GM21529 (cell line): ENCODE measurements at regions not wholly inside any gene's neighbourhood (a gene's known extent, or its start where the extent isn't known, plus 50 kb on each side); places are given as distances from the start of the nearest gene placed in this dataset.

Experiments
- ATAC-seq: cut with Tn5 transposase; IDR thresholded peaks from one replicate; pipeline ENCODE4 v1.9.1; 2021; ENCODE audit not compliant: unreplicated experiment

DNA sequence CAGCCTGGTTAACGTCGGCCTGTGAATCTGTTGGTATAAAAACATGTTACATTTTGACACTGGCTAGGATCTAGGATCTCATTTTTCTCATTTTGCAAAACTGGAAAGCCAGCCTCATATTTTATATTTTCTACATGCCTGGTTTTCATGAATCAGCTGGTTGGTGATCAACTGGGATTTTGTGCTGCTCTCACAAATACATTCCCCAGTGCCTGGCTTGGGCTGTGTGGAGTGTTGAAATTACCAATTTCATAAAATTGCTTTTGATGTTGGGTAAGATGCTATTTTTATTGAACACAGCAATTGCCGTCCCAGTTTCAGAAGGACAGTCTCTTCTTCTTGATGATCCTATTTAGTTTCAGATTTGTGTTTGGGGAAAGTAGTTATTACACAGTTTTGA lies 604.3 kb downstream of the TAFA4 start:
- ATAC-seq = no peak

DNA sequence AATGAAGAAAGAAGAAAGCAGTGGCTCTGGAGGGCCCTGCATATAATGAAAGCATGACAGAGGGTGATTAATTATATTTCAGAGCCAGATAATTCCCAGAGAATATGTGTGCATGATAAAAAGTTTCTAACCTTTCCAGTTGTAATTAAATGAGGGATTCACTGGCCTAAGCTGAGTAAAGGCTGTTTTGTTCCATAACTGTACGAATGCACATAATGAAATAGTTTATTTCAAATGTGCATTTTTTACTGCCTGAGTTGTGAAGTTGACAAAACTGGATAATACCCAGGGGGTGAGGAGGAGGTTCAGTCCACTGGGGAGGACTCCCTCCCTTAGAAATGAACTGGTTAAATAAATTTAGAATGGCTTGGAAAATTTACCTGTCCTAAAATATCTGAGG lies 616.4 kb downstream of the TAFA4 start:
- ATAC-seq = no peak

DNA sequence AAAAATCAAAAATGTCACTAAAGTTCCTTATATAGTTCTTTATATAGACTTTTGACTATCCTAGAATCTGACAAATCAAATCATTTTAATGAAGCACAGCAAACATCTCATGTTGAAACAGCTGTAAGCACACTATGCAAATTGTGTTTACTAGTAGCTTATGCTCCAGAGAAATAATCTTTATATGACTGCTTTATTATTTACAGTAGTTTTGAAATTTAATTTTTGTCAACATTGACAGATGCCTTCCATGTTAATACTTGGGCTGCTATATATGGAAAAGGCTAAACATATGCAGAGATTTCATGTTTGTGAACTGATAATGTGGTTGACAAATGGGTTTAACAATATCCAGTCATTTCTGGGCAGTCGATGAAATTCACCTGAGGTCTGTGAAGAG lies 616.8 kb downstream of the TAFA4 start:
- no peak for ATAC-seq

DNA sequence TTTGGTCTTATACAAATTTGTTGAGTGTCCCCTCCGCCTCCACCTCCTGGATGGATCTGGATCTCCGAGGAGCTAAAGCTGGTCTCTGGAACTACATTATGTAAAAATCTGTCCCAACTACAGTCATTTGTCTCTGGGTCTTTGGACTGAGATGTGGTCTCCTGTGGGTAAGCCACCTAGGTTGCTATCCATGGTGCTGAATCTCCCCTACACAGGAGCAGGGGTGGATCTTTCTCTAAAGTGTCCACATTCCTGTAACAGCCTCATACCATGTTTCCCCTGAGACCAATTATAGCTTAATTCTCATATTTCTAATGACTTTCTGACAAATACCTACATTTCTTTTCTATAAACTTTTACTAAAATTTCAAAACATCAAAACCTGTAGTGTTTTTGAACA lies 625.8 kb downstream of the TAFA4 start:
- ATAC-seq = no peak

DNA sequence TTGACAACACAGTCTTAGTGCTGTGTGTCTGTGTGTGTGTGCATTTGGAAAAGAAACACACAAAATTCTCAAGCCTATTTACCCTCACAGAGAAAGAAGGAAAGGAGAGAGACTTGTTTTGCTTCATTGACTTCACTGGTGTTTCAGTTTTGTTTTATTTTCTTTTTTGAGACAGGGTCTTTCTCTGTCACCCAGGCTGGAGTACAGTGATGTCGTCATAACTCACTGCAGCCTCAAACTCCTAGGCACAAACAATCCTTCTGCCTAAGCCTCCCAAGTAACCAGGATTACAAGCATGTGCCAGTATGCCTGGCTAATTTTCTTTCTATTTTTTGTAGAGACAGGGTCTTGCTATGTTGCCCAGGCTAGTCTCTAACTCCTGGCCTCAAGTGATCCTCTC lies 636.9 kb downstream of the TAFA4 start:
- ATAC-seq = no peak

DNA sequence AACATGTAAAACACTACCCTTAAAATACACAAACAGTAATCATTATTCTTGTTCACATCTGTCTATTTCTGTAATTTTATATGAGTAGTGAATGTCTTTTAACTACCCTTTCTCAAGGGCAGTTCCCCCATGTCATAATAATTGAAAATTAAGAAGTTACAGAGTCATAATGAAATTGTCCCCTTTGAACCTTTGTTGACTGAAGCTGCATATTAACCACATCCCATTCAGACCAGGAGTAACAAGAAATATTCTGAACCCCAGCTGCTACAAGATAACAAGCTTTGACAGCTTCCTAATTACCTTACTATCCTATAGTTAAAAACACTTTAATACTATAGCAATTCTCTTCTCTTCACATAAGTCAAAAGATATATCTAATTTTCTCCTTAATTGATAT lies 635.9 kb upstream of the SUCLG2 start:
- ATAC-seq = no peak

DNA sequence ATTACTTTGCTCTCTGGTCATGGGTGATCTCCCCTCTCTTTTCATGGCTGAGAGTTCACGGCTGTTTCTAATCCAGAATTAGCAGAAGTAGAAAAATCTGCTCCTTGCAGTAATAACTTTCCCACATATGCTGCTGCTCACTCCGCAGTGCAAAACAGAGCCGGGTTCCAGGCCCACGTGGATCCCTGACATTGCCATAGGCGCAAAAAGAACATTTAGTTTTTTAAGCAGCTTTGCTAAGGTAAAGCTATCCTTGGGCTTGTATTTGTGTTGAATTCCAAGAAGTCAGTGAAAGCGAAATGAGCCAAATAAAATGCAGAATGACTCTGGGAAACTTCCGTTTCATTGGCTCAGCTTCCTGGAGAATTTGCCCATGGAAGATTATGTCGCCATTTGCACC lies 633.7 kb upstream of the SUCLG2 start:
- no peak for ATAC-seq

DNA sequence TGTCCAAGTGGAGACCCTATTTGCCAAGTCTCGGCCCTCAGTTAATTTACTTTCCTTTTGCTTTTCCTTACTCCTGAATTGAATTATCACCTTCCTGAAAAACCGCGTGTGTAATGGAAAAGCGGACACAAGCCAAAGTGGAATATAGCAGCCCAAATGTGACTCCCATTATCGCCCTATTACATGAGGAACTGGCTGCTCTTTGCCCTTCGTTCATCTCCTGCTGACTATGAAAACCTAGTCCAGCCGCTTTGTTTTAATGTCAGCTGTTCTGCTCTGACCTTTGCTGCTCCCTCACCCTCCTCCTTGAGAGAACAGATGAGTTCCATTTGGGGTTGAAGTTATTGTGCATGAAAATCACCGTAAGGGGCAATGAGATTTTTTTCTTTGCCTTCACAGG lies 632.7 kb upstream of the SUCLG2 start:
- ATAC-seq = no peak

DNA sequence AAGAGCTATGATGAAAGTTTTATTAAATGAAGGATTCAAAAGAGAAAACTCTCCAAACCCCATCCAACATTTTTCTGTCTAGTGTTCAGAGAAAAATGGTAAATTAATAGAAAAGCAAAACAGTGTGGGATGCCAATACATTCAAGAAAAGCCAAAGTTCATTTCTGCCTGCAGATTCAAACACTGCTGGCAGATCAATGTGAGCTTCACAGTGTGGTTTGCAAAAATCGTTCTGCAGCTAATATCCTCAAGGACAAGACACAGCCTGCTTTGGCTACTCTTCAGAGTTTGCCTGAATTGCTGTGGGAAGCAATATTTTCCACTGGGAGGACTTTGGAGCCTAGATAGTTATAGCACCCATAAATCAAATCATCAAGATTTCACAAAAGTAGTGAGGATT lies 619.9 kb upstream of the SUCLG2 start:
- no peak for ATAC-seq

DNA sequence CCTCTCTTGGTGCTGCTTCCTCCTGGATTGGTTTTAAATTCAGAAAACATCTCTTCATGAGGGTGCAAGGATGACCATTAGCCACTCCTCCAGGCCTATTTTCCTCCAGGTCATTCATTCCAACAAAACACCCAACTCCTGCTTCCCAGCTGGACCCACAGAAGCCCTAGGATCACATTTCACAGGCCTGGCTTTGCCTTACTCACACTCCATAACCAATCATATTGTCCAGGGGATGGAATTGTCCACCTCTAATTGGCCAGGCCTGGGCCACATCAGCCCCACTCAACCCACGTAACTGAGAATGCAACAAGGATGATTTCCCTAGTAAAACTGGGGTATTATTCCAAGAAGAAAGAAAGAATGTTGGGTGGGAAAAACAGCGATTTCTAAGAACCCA lies 616.7 kb upstream of the SUCLG2 start:
- ATAC-seq = no peak

DNA sequence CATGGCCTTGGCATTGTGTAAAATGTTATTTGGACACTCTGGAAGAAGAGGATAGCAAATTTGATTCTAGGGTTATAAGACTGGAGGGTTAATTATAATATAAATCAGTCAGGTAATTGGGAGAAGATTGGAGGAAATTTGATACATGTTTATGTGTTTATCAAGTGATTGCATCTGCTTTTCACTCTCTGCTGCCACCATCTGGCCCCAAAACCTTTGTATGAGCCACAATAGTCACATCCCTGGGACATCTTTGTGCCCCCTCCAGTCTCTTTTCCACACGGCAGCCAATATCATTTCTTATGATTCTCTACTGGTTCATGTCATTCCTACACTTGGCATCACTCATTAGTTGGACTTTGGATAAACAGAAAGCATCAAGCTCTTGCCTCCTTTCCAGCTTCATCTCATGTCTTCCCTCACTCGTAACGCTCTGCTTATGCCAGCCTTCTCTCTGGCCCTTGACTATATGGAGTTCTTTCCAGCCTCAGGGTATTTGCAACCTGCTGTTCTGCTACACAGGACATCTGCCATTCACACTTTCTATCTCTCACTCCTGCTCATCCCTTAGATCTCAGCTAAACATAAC lies 602.3 kb upstream of the SUCLG2 start:
- ATAC-seq = no peak

DNA sequence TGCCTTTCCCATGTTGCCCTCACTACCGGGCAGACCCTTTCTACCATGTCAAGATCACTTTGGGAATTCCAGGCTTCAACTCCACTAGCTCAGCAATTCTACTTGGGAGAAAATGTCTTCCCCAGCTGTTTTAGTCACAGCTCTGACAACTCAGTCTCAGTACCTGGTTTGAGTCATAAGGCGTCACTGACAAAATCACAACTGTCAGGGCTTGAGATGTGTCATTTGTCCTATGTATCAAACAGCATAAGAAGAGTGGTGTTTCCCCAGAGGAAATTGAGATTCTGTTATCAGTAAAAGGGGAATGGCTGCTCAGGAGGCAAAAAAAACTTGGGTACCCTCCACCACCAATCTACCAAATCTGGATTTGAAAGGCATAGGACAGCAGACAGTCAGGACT lies 594.9 kb upstream of the SUCLG2 start:
- no peak for ATAC-seq

DNA sequence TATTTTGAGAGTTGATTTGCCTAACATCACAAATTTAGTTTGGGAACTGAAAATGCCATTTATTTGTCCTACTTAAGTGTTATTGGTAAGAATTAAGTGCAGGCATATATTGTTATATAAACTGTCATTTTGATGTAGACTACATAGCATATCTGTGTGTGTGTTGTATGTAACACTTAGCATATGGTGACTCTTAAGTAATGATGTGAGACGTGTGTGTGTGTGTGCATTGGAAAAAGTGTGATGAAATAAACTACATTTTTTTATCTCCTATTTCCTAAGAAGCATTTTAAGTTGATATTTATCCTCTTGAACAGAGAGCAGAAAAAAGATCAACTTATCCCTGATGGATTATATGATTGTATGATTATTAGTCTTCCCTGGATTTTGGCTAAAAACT lies 588.2 kb upstream of the SUCLG2 start:
- no peak for ATAC-seq

DNA sequence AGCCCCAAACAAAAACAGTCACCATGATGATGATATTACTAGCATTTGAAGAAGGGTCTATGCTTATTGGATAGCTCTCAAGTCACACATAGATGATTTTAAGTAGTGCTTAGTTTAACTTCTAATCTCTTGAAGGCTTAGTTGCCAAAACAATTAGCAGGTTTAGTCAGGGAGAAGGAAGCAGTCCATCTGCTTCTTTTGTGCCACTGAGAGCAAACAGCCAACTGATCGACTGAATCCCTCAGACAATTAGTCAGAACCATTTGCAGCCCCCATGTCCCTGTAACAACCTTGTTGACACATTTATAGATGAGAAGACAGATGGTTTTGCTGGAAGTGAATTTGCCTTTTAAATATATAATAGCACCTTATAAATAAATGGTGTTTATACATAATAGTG lies 585.1 kb upstream of the SUCLG2 start:
- ATAC-seq = no peak

DNA sequence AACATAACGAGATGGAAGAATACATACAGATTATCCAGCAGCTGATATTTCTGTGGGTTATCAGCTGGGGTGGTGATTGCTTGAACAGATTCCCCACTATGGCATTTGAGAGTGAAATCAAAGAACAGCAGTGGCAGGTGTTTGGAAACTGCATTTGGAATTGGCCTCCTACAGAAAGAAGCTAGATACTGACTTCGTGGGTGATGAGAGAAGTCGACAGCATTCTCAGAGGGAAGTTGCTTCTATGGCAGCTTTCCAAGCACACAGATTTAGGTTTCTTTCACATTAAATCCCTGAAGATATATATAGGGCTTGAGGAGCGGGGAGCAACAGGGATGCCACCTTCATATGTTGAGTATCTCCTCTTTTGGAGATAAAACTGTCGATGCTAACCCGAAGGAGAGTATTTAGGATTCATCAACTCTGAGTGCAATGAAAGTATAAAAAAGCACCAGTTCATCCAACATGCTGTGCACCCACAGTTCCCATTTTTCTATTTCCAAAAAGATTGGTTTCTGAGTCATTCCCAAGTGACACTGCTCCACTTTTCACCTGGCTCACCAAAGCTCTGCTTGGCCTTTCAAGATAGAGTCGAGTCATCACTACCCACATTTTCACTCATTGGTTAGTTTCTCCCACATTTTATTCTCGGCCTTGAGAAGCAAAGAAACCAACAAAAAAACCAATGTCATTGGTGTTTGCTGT lies 579.8 kb upstream of the SUCLG2 start:
- no peak for ATAC-seq

DNA sequence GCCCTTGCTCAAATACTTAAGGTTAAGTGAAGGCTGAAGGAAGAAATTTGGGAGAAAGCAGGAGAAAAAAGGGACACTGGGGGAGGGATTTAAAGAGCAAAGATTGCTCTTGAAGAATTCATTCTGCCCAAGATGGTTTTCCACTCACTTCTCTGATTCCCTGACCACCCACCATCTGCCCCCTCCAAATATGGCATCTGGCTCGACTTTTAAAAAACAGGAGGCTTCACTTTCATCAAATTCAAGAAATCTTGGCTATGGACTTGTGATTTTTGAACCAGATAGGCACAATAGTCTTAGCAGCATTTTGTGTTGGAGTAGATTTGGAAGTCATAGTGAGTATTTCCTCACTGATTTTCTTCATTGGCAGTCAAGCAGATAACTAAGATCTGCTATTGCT lies 574.4 kb upstream of the SUCLG2 start:
- no peak for ATAC-seq

DNA sequence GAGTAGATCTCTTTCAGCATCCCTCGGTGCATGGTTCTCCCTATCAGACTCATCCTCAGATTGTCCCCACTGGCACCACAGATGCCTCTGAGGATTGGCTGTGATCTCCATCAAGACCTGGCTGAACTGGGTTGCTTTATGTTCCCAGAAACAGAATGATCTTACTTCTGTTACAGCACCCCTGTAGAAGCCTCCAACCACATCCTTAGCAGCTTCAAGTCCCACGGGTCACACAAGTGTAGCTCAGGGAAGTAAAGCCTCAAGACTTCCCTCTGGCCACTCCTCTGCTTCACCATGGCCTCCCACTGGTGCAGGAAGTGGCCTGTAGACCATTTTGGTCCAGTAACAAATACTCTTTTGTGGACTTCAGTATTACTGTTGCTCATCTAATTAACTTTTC lies 566.4 kb upstream of the SUCLG2 start:
- no peak for ATAC-seq

DNA sequence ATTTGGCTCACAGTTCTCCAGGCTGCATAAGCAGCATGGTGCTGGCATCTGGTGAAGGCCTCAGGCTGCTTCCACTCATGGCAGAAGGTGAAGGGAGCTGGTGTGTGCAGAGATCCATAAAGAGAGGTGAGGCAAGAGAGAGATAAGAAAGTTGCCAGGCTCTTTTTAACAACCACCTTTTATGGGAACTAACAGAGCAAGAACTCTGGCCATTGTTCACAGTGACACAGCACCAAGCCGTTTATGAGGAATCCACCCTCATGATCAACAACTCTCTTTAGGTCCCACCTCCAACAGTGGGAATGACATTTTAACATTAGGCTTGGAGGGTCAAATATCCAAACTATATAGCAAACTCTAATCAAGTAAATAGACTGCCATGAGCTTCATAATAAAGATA lies 557.2 kb upstream of the SUCLG2 start:
- ATAC-seq = no peak

DNA sequence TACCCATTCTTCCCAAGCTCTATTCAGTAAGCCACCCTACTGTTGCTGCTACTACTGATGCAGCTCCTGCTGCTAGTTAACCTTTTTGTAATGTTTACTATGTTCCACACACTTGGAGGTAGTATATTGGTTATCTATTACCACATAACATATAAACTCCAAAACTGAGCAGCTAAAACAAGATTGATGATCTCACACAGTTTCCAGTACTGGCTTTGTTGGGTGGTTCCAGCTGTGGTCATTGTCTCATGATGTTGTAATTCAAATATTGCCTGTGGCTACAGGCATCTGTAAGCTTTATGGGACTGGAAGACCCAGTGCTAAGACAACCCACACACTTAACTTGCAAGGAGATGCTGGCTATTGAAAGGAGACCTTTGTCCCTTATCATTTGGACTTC lies 556.2 kb upstream of the SUCLG2 start:
- ATAC-seq = no peak

DNA sequence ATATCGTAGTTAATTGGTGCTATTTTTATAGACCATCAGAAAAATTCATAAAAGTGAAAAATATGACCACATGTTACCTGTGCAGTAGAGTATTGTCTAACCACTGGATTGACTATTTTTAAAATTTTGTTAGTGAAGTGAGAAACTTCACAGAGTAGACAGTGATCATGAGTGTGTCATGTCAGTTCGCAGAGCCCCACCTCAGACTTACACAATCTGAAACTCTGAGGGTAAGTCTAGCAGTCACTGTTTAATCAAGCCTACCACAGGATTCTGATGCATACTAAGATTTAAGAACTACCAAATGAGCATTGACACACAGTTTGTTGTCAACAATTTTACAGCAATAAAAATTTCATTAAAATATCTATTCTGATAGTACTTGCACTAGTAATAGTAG lies 552.9 kb upstream of the SUCLG2 start:
- ATAC-seq = no peak

DNA sequence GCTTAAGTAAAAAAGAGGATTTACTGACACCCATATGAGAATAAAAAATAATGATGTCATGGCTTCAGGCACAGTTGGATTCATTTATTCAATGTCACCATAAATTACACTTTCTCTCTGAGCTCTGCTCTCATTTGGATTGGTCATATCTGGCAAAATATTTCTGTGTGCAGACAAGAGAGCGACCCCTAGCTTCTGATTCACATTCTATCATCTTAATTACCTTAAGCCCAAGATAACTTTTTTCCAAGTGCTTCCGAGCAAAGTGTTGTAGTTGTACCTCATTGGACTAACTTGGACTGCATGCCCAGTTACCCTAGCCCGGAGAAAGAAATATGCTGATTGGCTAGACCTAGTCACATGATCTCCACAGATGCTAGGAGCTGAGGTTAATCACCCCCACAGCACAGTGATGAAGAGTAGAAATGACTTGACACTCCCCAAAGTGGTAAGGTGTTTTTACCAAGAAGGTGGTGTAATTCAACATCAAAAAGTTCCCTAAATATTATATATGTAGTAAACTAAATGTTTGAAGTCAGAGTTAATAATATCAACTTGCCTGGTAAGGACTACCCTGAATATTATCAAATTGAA lies 552.2 kb upstream of the SUCLG2 start:
- ATAC-seq = no peak

DNA sequence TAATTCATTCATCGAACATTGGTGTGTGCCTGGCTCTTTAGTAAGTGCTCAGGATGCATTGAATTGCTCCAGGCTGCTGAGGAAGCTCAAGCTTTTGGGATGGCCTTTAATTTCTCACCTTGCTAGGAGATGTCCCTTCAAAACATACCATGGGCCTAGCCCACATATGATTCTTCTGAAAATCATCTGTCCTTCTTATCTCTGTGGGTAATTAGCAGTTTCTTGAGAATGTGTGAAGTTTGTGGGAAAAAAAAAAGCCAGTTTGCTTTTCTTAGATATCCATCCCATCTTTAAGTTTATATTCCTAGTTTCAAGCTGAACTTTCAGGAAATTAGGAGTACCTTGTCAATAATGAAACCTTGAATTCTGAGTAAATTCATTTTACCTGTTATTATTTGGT lies 532.3 kb upstream of the SUCLG2 start:
- ATAC-seq = no peak

DNA sequence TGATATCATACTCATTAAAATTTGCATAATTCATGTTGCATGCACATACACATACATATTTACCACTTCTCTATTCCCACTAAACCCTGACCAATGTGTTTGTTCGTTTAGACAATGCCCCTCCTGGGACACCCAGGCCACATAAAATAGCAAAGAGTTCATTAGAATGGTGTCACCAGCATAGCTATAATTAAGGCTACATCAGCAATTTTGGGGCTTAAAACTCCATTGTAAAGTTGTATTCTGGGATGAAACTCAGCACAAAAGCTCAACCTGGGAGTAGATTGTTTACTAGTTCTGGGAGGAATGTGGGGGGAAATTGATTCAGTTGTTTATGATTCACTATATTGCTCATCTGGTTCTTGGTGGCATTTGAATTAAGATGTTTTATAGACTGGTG lies 522.2 kb upstream of the SUCLG2 start:
- no peak for ATAC-seq
